NT2/D1 (cell line): ENCODE measurements at regions not wholly inside any gene's neighbourhood (a gene's known extent, or its start where the extent isn't known, plus 50 kb on each side); places are given as distances from the start of the nearest gene placed in this dataset.

Experiments used
- YY1 ChIP-seq: IDR thresholded peaks from 2 replicates; pipeline ENCODE4 v1.6.1; 2011; ENCODE audit not compliant: insufficient read length, insufficient read depth
- ZNF274 ChIP-seq: IDR thresholded peaks from 2 replicates; pipeline ENCODE4 v1.6.1; 2011; ENCODE audit warnings: mild to moderate bottlenecking, low read depth, low read length

DNA sequence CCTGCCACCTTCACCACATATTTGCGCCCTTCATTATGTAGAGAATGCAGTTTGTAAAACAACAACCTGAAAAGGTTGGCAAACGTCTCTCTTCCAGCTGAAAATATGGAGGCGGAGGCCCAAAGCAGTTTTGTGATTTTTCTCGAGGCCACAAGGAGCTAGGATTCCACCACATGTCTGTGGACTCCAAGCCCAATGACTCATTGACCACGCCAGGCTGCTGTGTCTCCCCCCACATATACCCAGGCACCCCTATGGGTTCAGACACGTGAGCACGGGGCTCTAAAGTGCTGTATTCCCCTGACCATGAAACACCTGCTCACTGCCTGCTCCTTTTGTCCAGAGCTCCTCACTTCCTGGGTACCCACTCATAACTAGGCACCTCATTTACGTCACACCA is 121.4 kb upstream of the CDH5 start:
- TF ChIP-seq ZNF274 (no peak), YY1 (no peak)
